ENCODE measurements at regions not wholly inside any gene's neighbourhood (a gene's known extent, or its start where the extent isn't known, plus 50 kb on each side); places are given as distances from the start of the nearest gene placed in this dataset.
"Not testable (repeated sequence)": the region's sequence is repeated elsewhere in the genome, so short reads cannot be mapped to it uniquely, and the experiment has no call there.

- peaks cover 6% of the 10 kb centered on the region for H4K20me1 ChIP-seq (ENCODE audit: control insufficient read depth, extremely low read depth, insufficient read depth, low read length)
- FAIRE-seq (no peak), DNase-seq (ENCODE audit: low read depth, low spot score) (no peak)
- H2AFZ ChIP-seq (ENCODE audit: control insufficient read depth, low read length): no peak overlapping the region
- no peak overlapping the region for H3K4me2 ChIP-seq (ENCODE audit: control insufficient read depth, extremely low read depth, insufficient read depth, low read depth, low read length)
- TF ChIP-seq EZH2 (IDR thresholded peaks at IDR 0.05; ENCODE audit: low read length): no peak
- TF ChIP-seq, protein P1, sequence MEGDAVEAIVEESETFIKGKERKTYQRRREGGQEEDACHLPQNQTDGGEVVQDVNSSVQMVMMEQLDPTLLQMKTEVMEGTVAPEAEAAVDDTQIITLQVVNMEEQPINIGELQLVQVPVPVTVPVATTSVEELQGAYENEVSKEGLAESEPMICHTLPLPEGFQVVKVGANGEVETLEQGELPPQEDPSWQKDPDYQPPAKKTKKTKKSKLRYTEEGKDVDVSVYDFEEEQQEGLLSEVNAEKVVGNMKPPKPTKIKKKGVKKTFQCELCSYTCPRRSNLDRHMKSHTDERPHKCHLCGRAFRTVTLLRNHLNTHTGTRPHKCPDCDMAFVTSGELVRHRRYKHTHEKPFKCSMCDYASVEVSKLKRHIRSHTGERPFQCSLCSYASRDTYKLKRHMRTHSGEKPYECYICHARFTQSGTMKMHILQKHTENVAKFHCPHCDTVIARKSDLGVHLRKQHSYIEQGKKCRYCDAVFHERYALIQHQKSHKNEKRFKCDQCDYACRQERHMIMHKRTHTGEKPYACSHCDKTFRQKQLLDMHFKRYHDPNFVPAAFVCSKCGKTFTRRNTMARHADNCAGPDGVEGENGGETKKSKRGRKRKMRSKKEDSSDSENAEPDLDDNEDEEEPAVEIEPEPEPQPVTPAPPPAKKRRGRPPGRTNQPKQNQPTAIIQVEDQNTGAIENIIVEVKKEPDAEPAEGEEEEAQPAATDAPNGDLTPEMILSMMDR (optimal IDR thresholded peaks at IDR 0.05 in 1 of 3, IDR thresholded peaks at IDR 0.05 in 1 of 3, conservative IDR thresholded peaks at IDR 0.05 in 1 of 3; ENCODE audit: extremely low read depth in 1 of 3, insufficient read depth in 2 of 3, low read length in 3 of 3): no peak
- H3K27me3 ChIP-seq (ENCODE audit: control insufficient read depth, extremely low read depth, insufficient read depth, low read length): peaks cover 76% of the 10 kb centered on the region
- peaks cover 16% of the 10 kb centered on the region for H3K4me1 ChIP-seq (ENCODE audit: control insufficient read depth, extremely low read depth, insufficient read depth, low read length)
- H3K9me1 ChIP-seq (ENCODE audit: control insufficient read depth, extremely low read depth, insufficient read depth, low read length): no peaks in the 10 kb centered on the region
- H3K9ac ChIP-seq (ENCODE audit: control insufficient read depth, extremely low read depth, insufficient read depth, low read length): no peak overlapping the region
- peaks cover 3% of the 10 kb centered on the region for H3K9me3 ChIP-seq (ENCODE audit: control insufficient read depth, low read depth, low read length)
- no peaks in the 10 kb centered on the region for H3K79me2 ChIP-seq (ENCODE audit: control insufficient read depth, insufficient read depth, low read length)
- no peaks in the 10 kb centered on the region for H3K36me3 ChIP-seq (ENCODE audit: control insufficient read depth in 2 of 2, extremely low read depth in 1 of 2, insufficient read depth in 2 of 2, low read length in 2 of 2)
- no peak overlapping the region for H3K27ac ChIP-seq (ENCODE audit: control insufficient read depth, insufficient read depth, low read length)
- no peak overlapping the region for H3K4me3 ChIP-seq (ENCODE audit: control insufficient read depth in 2 of 3, extremely low read depth in 1 of 3, insufficient read depth in 2 of 3, low read depth in 1 of 3, low read length in 3 of 3)
- dilution Hi-C loops (cut with MboI; ENCODE audit: extremely low pct_ligation_motif_present, low sequenced_read_pairs): no loop called here
Measured at GRCh38 chr1:219323426-219323825, 149.7 kb downstream of the LYPLAL1 start.

DNA sequence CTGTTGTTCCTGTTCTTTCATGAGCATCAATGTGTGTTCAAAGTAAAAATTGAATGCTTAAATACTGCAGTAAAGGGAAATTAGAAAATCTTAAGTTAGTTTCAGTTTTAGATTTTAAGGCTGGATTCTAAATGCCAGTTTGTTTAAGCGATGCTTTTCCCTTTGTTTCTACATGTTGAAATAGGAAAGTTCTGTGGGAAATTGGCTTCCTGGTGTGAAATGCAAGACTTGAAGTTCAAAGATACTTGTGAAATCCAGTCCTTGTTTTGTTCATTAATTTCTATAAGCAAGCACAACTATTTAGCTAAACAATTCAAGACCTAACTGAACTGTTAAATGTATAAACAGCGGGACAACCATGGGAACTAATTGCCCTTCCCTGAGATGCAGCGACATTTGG lies 149.1 kb downstream of the LYPLAL1 start:
- H2AFZ ChIP-seq (ENCODE audit: control insufficient read depth, low read length): no peak overlapping the region
- TF ChIP-seq, protein P1 (optimal IDR thresholded peaks at IDR 0.05 in 1 of 3, IDR thresholded peaks at IDR 0.05 in 1 of 3, conservative IDR thresholded peaks at IDR 0.05 in 1 of 3; ENCODE audit: extremely low read depth in 1 of 3, insufficient read depth in 2 of 3, low read length in 3 of 3): no peak
- TF ChIP-seq EZH2 (IDR thresholded peaks at IDR 0.05; ENCODE audit: low read length): no peak
- no peaks in the 10 kb centered on the region for H3K9me1 ChIP-seq (ENCODE audit: control insufficient read depth, extremely low read depth, insufficient read depth, low read length)
- no peaks in the 10 kb centered on the region for H3K79me2 ChIP-seq (ENCODE audit: control insufficient read depth, insufficient read depth, low read length)
- no peaks in the 10 kb centered on the region for H3K36me3 ChIP-seq (ENCODE audit: control insufficient read depth in 2 of 2, extremely low read depth in 1 of 2, insufficient read depth in 2 of 2, low read length in 2 of 2)
- dilution Hi-C loops (cut with MboI; ENCODE audit: extremely low pct_ligation_motif_present, low sequenced_read_pairs): no loop called here
- H3K9me3 ChIP-seq (ENCODE audit: control insufficient read depth, low read depth, low read length): peaks cover 3% of the 10 kb centered on the region
- H3K4me3 ChIP-seq (ENCODE audit: control insufficient read depth in 2 of 3, extremely low read depth in 1 of 3, insufficient read depth in 2 of 3, low read depth in 1 of 3, low read length in 3 of 3): no peak overlapping the region
- H3K4me1 ChIP-seq (ENCODE audit: control insufficient read depth, extremely low read depth, insufficient read depth, low read length): peaks cover 16% of the 10 kb centered on the region
- DNase-seq (ENCODE audit: low read depth, low spot score) (no peak), FAIRE-seq (no peak)
- H3K9ac ChIP-seq (ENCODE audit: control insufficient read depth, extremely low read depth, insufficient read depth, low read length): no peak overlapping the region
- no peak overlapping the region for H3K27ac ChIP-seq (ENCODE audit: control insufficient read depth, insufficient read depth, low read length)
- H3K27me3 ChIP-seq (ENCODE audit: control insufficient read depth, extremely low read depth, insufficient read depth, low read length): peaks cover 75% of the 10 kb centered on the region
- peaks cover 6% of the 10 kb centered on the region for H4K20me1 ChIP-seq (ENCODE audit: control insufficient read depth, extremely low read depth, insufficient read depth, low read length)
- H3K4me2 ChIP-seq (ENCODE audit: control insufficient read depth, extremely low read depth, insufficient read depth, low read depth, low read length): no peak overlapping the region

GRCh38 chr1:219320563-219320962 lies 146.9 kb downstream of the LYPLAL1 start:
- H3K9me3 ChIP-seq (ENCODE audit: control insufficient read depth, low read depth, low read length); H3K27ac ChIP-seq (ENCODE audit: control insufficient read depth, insufficient read depth, low read length); H3K4me2 ChIP-seq (ENCODE audit: control insufficient read depth, extremely low read depth, insufficient read depth, low read depth, low read length); H3K9me1 ChIP-seq (ENCODE audit: control insufficient read depth, extremely low read depth, insufficient read depth, low read length); DNase-seq (ENCODE audit: low read depth, low spot score); FAIRE-seq; H2AFZ ChIP-seq (ENCODE audit: control insufficient read depth, low read length); H3K79me2 ChIP-seq (ENCODE audit: control insufficient read depth, insufficient read depth, low read length); H3K36me3 ChIP-seq (ENCODE audit: control insufficient read depth in 2 of 2, extremely low read depth in 1 of 2, insufficient read depth in 2 of 2, low read length in 2 of 2); H3K9ac ChIP-seq (ENCODE audit: control insufficient read depth, extremely low read depth, insufficient read depth, low read length); dilution Hi-C loops (cut with MboI; ENCODE audit: extremely low pct_ligation_motif_present, low sequenced_read_pairs); H3K4me3 ChIP-seq (ENCODE audit: control insufficient read depth in 2 of 3, extremely low read depth in 1 of 3, insufficient read depth in 2 of 3, low read depth in 1 of 3, low read length in 3 of 3); H4K20me1 ChIP-seq (ENCODE audit: control insufficient read depth, extremely low read depth, insufficient read depth, low read length): not testable (repeated sequence)
- H3K4me1 ChIP-seq (ENCODE audit: control insufficient read depth, extremely low read depth, insufficient read depth, low read length): peaks cover 12% of the 10 kb centered on the region
- H3K27me3 ChIP-seq (ENCODE audit: control insufficient read depth, extremely low read depth, insufficient read depth, low read length): peaks cover 65% of the 10 kb centered on the region
